Left renal pelvis (tissue), 4 donors: ENCODE measurements at regions not wholly inside any gene's neighbourhood (a gene's known extent, or its start where the extent isn't known, plus 50 kb on each side); places are given as distances from the start of the nearest gene placed in this dataset.

Experiments used
- DNase-seq, 4 donors: peaks; one replicate each; pipeline ENCODE4 v3.0.0-alpha.2; 2013; ENCODE audit warnings: low read depth in 4 of 4, low spot score in 3 of 4

DNA sequence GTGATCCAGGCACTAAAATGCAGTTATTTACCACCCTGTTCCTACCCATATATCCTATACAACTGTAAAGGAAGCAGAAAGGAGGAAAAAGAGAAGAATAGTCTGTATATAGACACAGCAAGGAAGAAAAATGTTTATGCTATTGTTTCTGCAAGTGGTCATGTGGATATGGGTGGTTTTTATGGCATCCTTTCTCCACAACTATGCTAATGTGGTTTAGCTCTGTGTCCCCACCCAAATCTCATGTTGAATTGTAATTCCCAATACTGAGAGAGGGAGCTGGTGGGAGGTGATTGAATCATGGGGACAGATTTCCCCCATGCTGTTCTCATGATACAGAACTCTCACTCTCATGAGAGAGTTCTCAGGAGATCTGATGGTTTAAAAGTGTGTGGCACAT, 439.8 kb downstream of the ZSWIM6 start:
- DNase-seq = no peak

GRCh38 chr5:61775901-61776300, 443.8 kb downstream of the ZSWIM6 start:
- no peak for DNase-seq

- DNase-seq = no peak
These were observed 445.2 kb downstream of the ZSWIM6 start for GRCh38 chr5:61777292-61777691.

DNA sequence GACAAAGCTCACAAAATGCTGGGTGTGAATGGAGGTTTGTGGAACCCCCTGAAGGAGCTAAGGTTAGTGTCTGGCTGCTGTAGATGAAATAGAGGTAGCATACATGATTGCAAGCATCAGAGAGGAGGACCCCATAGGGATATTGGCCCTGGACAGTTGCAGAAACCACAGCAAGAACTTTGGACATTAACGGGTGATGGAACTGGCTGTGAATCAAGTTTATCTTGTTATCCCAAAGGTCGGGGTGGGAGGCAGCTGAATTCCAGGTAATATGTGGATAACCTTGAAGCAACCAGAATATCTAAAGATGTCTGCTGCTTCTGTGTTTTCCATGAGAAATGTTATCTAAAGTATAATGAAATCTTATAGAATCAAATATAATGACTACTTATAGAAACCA, 447.7 kb downstream of the ZSWIM6 start:
- no peak for DNase-seq

DNA sequence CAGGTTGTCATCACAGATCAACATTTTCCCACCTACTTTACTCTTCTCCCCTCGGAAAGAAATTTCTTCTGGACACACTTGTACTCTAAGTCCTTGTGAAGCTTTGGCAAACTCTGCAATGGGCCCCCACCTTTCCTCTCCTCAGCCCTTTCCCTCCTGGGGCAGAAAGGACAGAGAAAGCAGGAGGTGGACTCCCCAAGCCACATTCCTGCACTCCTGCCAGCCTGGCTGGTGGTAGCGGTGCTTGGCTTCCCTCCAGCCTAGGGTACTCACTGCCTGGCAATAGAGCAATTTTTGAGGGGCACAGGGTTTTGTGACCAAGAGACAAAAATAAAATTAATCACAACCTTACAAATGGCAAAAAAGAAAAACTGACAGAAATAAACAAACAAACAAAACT, 451.4 kb downstream of the ZSWIM6 start:
- DNase-seq = no peak

GRCh38 chr5:61784341-61784740, 452.3 kb downstream of the ZSWIM6 start:
- no peak for DNase-seq

DNA sequence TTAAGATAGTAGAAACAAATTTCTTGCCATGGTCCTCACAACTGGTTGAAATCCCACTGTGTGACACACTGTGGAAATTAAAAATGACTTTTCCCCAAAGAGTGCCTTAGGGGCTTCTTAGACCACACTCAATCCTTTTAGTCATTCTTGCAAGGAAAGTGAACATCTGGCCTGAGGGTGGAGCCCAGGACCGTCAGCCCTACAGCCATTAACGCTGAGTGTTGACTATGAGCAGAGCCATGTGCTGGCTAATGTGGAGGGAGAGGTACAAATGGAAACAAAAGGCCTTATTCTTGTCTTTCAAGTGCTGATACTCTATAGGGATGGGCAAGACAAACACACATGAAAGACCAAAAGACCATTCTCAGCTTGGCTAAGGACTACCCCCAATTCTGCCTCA, 456.5 kb downstream of the ZSWIM6 start:
- DNase-seq = no peak

GRCh38 chr5:61790007-61790406, 457.9 kb downstream of the ZSWIM6 start:
- no peak for DNase-seq

GRCh38 chr5:61790678-61791077, 458.6 kb downstream of the ZSWIM6 start:
- no peak for DNase-seq

DNA sequence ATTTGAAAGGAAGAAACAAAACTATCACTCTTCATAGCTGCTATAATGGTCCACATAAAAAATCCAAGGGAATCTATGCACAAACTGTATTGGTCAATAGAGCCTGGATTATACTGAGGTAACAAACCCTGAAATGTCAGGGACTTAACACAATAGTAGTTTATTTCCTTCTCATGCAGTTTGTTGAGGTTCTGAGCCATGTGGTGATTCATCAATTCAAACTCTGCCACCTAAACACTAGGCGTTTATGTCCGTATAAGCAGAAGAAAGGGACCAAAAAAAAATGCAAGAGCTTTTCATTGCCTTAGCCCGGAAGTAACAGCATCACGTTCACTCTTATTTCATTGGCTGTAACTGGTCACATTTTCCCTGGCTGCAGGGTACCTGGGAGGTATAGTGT, 464.7 kb downstream of the ZSWIM6 start:
- no peak for DNase-seq

GRCh38 chr5:61800450-61800849, 468.4 kb downstream of the ZSWIM6 start:
- DNase-seq = no peak

DNA sequence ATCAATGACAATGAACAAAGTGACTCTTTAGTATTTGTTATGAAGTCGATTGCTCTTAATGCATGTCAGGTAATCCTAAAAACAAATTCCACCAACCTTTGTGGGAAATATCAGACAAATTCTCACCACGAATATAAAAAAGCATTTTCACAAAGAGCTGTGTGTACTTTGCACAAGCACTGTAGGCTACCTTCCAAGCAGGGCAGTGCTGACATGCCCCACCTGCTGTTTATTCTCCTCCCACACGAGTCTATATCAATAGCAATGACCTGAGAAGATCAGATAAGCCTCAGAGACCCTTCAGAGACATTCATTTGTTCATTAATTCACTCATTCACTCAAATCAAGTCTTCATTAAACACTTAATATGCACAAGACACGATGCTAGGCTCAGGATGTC, 469.1 kb downstream of the ZSWIM6 start:
- no peak for DNase-seq

DNA sequence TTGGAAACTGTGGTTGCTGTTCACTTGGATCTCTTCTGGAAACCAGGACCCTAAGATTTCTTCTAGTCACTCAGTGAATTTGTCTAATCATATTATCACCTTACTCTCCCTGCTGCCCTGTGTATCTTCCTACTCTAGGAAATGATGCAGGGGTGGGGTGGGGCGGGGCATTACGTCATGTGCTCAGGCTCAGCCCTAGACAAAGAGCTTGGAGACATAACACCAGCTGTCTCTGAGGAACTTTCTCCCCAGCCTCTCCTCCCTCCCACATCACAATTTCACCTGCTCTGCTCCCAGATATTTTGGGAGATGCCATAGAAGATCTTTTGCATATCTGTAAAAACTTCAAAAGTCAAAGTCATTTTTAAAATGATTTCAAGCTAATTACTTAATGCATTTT, 470.4 kb downstream of the ZSWIM6 start:
- DNase-seq = no peak

DNA sequence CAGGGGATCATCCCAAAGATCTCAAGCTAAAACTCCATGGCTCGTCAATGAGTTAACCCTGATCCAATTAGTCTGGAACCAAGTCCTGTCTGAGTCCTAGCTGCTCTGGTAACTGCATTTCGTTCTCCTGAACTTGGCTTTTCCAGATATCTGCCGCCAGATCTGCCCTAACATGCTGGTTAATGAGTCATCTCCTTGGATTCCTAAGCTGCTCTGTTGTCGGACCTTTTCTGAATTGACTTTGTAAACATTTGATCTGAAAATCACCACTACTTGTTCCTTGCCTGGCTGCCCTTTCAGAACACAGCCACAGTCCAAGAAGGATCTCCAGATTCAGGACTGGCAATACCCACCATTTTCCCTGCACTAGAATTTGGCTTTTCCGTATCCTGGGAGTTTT, 473.0 kb downstream of the ZSWIM6 start:
- no peak for DNase-seq

- DNase-seq = no peak
These were observed 474.5 kb downstream of the ZSWIM6 start for GRCh38 chr5:61806491-61807020.

DNA sequence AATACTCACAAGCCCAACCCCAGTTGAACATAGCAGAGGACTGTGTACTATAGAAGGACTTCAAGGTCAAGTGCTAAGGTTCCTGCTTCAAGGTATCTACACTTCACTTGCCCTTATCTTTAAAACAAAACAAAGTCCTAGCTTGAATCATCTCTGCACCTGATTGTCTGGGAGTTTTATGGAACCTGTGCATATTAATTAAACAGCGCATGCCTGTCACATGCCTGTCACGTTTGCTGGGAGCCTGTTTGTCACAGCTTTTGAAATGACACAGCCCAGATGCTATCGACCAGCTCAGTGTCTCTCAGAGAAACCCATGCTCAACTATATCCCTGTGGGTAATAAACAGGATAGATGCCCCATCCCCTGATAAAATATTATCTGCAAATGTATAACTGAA, 476.0 kb downstream of the ZSWIM6 start:
- DNase-seq = no peak

DNA sequence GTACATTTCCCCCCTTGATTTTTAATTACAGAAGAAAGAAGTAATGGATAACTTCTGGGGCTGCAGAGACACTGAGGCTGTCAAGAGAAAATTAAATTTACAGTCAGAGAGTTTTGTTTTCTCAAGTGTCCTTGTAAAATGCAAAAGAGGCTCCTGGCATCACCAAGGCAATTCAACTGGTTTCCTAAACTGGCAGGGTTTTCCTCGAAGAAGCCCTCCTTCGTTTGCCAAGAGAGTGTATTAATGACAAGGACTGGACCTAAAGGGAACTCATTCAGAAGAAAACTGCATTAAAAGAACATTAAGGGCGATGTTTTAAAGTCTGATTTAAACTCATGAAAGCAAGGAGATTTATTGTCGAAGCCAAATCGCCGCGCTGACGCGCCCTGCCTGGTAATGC, 476.9 kb downstream of the ZSWIM6 start:
- DNase-seq = no peak

GRCh38 chr5:61809651-61810050, 477.6 kb downstream of the ZSWIM6 start:
- DNase-seq = peak in 1 of 4 donors; percentile 21

DNA sequence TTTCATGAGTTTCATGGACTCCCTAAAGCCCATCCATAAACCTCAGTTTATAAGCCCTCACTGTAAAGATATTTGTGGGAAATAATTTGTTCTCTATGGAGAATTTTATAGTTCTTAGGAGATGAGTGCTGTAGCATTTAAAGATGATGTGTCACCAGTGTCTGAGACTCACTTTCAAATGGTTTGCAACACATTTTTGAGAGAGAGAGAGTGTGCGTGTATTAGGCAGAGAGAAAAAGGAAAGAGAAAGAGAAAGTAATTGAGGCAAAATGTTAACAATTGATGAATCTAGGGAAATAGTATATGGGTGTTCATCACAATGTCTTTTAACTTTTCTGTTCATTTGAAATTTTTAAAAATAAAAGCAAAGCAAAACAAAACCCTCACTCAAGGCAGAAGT, 479.0 kb downstream of the ZSWIM6 start:
- no peak for DNase-seq

GRCh38 chr5:61813361-61813760, 481.3 kb downstream of the ZSWIM6 start:
- DNase-seq = no peak

DNA sequence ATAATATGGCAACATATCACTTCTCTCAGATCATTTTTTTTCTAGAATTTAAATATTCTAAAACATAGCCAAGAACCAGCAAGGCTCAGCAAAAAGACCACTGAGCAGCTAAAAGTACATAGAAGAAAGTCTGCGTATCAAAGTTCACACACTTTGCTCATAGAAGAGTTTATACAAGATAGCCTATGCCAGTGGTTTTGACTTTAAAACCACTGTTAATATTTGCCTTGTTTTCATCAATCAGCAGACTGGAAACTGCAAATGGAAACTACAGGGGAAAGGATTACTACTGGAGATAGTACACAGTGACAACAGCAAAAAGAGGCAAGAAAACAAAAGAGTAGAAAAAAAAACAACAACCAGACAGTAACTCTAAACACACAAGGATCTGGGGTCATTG, 483.3 kb downstream of the ZSWIM6 start:
- DNase-seq = no peak

GRCh38 chr5:61816146-61816545, 484.1 kb downstream of the ZSWIM6 start:
- DNase-seq = no peak

- no peak for DNase-seq
These were observed 484.8 kb downstream of the ZSWIM6 start for GRCh38 chr5:61816585-61817450.
